DOHH2 (cell line): ENCODE measurements at regions not wholly inside any gene's neighbourhood (a gene's known extent, or its start where the extent isn't known, plus 50 kb on each side); places are given as distances from the start of the nearest gene placed in this dataset.

Source experiments
- EZH2phosphoT487 ChIP-seq: fragments of 200-600 bp; sonication (generic); IDR thresholded peaks from 2 replicates; pipeline ENCODE4 v1.6.1; 2017; ENCODE audit warnings: borderline replicate concordance, mild to moderate bottlenecking, antibody characterized with exemption, low read length, moderate library complexity, mixed read lengths
- TF ChIP-seq, protein P1 (sequence below): fragments of 200-600 bp; sonication (generic); IDR thresholded peaks from one replicate; pipeline ENCODE4 v1.5.1; 2014; ENCODE audit warnings: antibody characterized with exemption, mild to moderate bottlenecking, low read depth, low read length; ENCODE audit not compliant: poor library complexity, severe bottlenecking

- TF ChIP-seq, protein P1, sequence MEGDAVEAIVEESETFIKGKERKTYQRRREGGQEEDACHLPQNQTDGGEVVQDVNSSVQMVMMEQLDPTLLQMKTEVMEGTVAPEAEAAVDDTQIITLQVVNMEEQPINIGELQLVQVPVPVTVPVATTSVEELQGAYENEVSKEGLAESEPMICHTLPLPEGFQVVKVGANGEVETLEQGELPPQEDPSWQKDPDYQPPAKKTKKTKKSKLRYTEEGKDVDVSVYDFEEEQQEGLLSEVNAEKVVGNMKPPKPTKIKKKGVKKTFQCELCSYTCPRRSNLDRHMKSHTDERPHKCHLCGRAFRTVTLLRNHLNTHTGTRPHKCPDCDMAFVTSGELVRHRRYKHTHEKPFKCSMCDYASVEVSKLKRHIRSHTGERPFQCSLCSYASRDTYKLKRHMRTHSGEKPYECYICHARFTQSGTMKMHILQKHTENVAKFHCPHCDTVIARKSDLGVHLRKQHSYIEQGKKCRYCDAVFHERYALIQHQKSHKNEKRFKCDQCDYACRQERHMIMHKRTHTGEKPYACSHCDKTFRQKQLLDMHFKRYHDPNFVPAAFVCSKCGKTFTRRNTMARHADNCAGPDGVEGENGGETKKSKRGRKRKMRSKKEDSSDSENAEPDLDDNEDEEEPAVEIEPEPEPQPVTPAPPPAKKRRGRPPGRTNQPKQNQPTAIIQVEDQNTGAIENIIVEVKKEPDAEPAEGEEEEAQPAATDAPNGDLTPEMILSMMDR = no peak
- no peak for TF ChIP-seq EZH2phosphoT487
These were observed 148.9 kb upstream of the SP4 start for GRCh38 chr7:21278944-21279343.
